Fibroblast of the conjunctiva (primary cell): ENCODE measurements at regions not wholly inside any gene's neighbourhood (a gene's known extent, or its start where the extent isn't known, plus 50 kb on each side); places are given as distances from the start of the nearest gene placed in this dataset.
"Not testable (repeated sequence)": the region's sequence is repeated elsewhere in the genome, so short reads cannot be mapped to it uniquely, and the experiment has no call there.

Experiments used
- DNase-seq: peaks from one replicate; pipeline ENCODE4 v3.0.0-alpha.2; 2010; ENCODE audit warnings: low read depth

DNA sequence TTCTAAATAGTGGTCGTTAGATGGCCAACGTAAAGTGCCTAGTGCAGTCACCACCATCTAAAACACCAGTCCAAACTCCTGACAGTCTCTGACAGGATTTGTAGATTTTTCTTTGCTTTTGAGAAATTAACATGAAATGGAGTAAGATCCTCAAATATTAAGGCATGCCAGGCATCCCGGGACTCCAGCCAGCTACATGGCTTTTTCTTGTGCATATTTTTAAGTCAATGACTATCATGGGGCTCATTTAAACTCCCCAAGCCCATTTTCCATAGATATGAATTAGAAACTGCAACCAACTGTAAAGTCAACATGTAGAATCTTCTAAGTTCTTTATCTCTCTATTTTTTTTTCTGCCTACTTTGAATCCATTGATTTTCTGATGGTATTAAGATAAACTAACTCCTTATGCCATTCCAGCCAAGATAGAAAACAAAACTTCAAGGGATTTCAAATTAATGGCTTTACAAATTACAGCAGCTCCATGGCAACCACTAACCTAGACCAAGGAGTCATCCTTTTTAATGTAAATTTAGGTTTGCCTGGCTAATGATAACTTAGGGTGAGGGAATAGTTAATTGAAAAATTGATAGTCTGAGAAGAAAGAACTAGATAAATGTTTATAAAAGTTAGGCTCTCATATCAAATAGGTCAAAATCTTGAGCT is 764.1 kb upstream of the NXPH2 start:
- no peak for DNase-seq

- DNase-seq = not testable (repeated sequence)
These were observed 758.3 kb upstream of the NXPH2 start for GRCh38 chr2:139538332-139539020.

GRCh38 chr2:139529080-139529479 is 748.9 kb upstream of the NXPH2 start:
- no peak for DNase-seq

DNA sequence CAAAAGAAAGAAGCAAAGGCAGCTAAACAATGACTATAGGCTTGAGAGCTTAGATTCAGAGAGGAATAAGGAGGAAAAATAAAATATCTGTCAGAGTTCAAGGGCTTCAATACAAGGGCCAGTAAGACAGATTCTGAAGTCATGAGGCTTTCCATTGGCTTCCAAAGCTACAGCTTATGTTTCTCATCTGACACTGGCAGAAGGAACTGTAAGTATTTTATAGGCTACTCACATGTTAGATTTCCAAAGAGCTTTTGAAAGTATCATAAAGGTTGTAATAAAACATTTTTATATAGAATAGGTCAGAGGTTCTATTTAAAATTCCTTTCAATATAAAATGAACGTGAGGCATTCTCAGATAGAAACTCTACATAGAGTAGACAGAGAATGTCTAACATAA is 746.6 kb upstream of the NXPH2 start:
- no peak for DNase-seq

DNA sequence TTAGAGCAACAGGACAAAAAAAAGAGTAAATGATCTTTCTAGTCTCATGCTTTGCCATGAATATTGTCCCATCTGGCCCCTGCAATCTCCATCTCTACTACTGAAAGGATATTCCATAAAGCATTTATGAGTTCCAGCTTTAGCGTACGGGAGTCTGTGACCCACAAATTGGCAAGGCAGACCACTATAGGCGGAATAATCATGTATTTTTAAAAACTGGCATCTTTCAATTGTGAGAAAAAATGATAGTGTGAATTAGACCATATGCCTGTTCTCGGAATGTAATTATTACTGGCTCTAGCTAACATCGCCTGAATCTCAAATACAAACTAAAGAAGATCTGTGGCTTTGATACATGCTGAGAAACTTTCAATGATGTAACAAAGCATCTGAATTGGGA is 738.1 kb upstream of the NXPH2 start:
- DNase-seq = no peak

DNA sequence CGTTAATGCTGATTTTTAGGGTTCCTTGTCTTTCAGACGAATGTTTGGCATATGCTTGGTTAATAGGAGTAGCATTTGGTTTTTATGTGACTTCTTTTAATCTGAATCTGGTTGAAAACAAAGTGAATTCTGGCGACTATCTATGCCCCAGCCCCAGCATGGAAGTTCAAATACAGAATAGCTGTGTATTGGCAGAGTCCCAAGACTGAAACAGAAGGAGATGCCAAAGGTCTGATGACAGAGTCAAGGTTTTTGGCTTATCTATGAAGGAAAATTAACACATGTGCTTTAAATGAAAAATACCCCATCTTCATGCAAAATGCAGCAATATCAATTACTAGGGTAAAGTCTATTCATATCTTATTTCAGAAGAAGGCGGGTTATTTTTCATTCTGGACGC is 734.8 kb upstream of the NXPH2 start:
- no peak for DNase-seq

DNA sequence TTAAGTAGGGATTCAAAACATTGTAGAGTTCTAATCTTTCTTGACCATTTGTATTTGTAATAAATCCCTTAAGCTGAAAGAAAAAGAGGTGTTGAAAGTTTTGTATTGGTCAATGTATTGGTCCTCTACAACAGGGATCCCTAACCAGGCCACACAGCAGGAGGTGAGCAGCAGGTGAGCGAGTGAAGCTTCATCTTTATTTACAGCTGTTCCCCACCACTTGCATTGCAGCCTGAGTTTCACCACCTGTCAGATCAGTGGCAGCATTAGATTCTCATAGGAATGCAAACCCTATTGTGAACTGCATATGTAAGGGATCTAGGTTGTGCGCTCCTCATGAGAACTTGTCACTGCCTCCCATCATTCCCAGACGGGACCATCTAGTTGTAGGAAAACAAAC is 715.7 kb upstream of the NXPH2 start:
- no peak for DNase-seq

DNA sequence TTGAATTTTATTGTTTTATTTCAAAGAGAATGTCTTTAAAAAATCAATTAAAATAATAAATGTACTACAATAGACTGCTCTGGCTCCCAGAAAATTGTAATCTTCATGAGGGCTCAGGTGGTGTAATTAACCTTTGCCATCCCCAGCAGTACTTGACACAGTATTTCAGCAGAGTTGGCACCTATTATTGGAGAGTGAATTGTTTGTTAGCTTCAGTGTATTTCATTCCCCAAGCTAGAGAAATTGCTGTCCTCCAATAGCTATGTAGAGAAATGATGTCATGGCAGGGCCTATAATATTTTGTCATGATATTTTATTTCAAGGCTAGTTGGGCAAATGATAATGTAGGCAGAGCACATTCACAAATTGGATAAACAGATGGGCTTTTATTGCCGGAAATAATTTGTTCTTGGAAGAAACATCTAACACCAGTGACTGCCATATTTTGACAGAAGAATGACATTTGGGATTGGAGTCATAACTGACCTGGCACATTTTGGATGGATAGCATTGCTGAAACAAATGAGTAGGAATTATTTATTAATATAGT is 712.0 kb upstream of the NXPH2 start:
- no peak for DNase-seq

DNA sequence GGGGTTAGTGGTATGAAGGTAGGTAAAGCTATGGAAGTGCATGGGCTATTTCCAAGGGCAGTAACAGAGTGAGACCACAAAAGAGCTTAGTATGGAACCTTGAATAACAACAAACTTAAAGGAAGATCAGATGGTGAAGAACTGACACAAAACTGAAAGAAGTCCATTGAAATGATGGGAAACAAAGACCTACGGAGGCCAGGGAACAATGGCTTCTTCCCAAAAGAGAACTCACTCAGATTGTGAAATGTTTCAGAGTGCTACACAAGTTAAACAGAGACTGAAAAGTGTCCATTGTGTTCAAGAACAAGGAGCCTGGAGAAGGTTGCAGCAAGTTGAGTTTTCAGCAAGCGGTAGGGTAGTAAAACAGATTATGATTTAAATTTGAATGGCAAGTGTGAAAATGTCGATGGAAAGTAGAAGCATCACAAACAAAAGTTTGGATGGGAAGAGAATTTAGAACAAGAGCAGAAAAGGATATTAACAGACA is 700.0 kb upstream of the NXPH2 start:
- DNase-seq = no peak

- DNase-seq = peak; percentile 6
These were observed 698.1 kb upstream of the NXPH2 start for GRCh38 chr2:139478165-139478914.

GRCh38 chr2:139477618-139478017 is 697.4 kb upstream of the NXPH2 start:
- DNase-seq = no peak

DNA sequence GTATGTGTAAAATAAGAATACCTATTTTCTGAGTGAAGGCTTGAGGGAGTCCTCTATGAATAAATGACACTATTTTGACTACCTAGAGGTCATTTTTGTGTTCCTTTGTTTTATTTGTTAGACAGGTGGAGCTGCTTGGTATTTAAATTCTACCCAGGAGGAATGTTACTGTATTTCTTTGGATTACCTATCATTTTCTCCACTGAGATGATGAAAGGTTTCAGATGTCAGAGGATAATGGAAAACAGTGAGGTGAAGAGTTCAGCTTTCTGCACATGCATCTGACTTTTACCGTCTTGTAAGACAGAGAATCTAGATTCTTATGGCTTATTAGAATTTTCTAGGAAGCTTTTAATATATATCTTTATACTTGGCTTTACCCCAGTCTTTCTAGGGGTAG is 689.8 kb upstream of the NXPH2 start:
- no peak for DNase-seq

DNA sequence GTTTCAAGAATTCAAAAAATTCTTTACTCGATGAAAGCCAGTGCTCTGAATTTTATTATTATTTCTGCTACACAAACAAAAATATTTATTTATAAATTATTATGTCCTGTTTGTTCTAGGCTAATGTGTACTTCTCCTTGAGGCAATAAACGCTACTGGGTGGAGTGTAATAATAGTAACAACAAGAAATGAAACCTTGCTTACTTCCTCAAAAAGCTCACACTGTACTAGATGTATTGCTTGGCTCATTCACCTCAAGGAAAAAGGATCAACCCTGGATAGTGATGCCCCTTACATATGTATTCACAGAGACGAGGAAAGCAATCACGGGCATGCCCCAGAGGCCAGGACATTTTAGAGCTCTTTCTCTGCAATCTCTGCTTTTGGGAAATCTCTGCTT is 685.6 kb upstream of the NXPH2 start:
- no peak for DNase-seq

DNA sequence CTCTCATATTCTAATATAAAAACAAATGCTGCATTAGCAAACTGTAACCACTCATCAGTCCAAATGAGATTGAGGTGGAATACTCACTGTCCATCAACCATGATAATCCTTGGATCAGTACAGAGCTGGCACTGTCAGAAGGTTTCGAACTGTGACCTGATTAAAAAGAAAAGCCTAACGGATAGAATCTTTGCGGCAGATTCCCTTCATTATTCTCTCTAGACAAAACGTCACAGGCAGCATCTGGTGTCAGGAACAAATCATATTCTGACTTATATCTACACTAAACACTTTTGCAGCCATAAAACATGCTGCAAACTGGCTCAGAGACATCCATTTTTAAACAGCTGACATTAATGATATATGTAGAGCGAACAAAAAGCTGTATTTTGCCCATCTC is 677.7 kb upstream of the NXPH2 start:
- no peak for DNase-seq

GRCh38 chr2:139454251-139454650 is 674.1 kb upstream of the NXPH2 start:
- DNase-seq = no peak

- DNase-seq = no peak
These were observed 658.9 kb upstream of the NXPH2 start for GRCh38 chr2:139439100-139439499.

DNA sequence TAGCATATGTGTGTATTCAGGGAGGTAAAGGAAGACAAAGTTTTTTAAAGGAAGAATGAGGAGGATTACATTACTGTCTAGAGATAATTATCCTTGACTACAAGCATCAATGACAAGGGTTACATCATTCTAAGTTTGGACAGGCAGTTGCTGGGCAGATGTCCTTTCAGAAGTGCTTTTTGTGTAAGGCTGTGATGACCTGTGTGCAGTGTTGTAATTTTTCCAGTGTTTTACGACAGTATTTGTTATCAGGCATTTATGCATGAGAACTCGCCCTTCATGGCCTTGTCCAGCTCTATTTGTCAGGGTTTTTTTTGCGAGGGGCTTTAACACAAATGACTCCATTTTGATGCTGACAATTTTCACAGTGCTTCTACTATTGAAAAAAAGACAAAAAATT is 658.3 kb upstream of the NXPH2 start:
- no peak for DNase-seq

GRCh38 chr2:139427164-139427563 is 647.0 kb upstream of the NXPH2 start:
- DNase-seq = no peak

- no peak for DNase-seq
These were observed 643.9 kb upstream of the NXPH2 start for GRCh38 chr2:139424101-139424500.

- no peak for DNase-seq
These were observed 631.0 kb upstream of the NXPH2 start for GRCh38 chr2:139411236-139411635.

DNA sequence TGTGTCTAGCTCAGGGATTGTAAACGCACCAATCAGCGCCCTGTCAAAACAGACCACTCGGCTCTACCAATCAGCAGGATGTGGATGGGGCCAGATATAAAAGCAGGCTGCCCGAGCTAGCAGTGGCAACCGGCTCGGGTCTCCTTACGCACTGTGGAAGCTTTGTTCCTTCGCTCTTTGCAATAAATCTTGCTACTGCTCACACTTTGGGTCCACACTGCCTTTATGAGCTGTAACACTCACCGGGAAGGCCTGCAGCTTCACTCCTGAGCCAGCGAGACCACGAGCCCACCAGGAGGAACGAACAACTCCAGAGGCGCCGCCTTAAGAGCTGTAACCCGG is 630.6 kb upstream of the NXPH2 start:
- DNase-seq = not testable (repeated sequence)

GRCh38 chr2:139410147-139410832 is 630.1 kb upstream of the NXPH2 start:
- DNase-seq = not testable (repeated sequence)
